Kidney glomerular epithelial cell (primary cell): ENCODE measurements at regions not wholly inside any gene's neighbourhood (a gene's known extent, or its start where the extent isn't known, plus 50 kb on each side); places are given as distances from the start of the nearest gene placed in this dataset.

Experiments used
- DNase-seq: peaks from one replicate; lab custom pipeline; 2025; lab: John Stamatoyannopoulos, UW

DNA sequence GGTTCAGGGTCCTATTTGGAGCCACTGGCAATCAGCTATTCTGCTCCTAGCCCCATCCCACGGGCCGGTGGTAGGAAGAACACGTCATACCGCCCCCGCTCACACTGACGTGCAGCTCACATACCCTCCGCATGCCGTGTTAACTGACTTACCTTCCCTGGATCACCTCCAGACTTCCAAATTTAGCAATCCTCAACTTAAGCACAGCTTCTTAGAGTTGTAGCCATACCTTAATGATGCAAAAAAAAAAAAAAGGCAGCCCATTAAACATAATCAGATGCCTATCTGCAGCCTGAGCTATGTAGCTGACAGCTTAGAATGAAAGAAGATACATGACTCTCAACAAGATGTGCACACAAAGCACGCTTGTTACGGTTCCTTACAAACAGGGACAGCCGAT is 93.0 kb downstream of the IRX2 start:
- DNase-seq = no peak

- DNase-seq = no peak
These were observed 94.3 kb downstream of the IRX2 start for GRCh38 chr5:2657151-2657550.

DNA sequence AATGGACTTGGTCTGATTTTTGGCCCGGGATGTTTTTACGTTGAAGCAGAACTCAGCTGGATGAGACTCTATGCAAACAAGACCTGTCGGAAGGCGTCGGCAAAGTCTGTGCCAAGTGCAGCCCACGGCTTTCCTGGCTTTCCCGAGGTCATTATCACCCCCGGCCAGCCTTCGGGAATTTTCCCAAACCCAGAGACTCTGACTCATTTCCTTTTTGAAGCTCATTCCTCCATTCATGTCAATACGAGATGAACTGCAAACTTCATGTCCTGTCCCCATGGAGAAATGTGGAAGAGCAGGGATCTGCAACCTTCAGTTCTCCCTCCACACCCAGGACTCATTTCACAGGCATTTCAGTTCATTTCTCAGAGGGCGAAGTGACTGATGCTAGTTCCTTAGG is 95.3 kb downstream of the IRX2 start:
- no peak for DNase-seq

DNA sequence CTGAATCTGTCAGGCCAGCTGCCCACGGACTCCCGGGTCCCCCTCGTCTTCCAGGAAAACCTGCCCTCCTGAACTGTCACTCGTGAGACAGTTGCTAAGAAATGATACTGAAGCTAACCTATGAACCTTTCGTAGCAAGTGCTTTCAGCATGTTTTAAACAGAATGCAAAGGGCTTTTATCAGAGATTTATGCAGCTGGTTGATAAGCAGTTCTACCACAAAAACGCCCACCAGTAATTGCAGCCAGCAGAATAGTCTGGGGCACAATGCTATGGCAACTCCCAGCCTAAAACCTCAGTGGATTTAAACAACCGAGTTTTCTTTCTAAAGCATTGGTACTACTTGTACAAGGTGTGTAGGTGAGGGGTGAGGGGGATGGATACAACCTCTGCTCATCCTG is 97.5 kb downstream of the IRX2 start:
- DNase-seq = no peak

GRCh38 chr5:2651116-2651515 is 100.4 kb downstream of the IRX2 start:
- DNase-seq = no peak

DNA sequence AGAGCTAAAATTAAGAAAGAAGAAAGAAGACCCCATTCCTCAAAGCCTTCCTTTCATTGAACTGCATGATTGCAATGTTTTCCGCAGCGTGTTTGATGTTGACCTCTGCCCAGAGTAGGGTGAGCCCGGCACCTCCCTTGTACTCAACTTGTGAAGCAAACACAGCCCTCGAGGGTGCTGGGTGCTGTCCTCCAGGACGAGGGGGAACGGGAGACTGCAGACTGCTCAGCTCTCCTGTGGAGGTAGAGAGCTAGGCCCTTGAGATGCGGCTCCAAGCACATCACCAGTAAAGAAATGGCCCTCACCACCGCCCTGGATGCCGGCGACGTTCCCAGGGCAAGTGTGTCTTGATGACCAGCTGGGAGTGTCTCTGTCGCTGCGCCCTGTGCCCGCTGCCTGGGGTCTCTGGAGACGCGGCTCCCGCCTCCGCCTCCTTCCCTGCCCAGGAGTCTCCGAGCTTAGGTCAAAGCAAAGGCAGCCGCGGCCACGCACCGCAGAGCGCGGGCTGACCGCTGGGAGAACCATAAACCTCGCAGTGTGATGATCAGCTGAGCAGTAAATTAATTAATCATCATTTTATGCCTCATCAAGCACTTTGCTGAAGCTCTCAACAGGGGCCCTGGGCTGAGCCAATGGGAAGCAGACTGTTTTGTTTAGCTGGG is 108.7 kb downstream of the IRX2 start:
- DNase-seq = no peak

- no peak for DNase-seq
These were observed 110.8 kb downstream of the IRX2 start for GRCh38 chr5:2640717-2641116.

- no peak for DNase-seq
These were observed 112.1 kb downstream of the IRX2 start for GRCh38 chr5:2639425-2639824.

DNA sequence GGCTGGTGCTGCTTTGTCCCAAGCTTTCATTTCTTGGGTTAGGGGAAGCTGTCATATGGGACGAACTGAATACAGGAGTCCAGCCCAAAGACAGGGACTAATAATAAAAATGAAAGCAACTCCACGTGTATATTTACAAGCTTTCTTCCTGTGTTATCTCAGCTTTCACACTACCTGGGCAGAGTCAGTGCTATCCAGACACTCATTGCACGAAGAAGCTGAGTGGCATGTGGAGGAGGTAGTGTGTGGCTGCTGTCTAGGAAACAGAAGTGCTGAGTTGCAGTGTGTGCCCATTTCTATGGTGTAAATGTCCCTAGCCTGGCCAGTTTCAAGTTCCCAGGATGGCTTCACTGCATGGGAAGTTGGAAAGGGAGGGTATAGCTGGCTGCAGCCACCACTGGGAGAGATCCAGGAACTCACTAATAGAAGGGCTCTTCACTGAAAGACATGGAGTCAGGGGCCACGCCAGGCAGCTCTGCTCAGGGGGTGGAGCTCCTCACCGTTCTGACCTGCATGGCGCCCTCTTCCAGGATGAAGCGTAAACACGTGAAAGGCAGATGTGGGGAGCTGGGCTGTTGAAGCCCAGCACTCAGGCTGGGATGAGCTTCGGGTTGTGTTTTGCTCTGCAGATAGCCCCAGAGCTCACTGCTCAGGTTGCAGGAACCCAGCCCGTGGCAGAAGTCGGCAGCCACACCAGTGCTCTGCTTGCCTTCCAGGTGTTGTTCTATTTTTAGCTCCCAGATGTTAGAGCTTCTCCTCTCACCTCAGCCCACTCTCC is 116.9 kb downstream of the IRX2 start:
- DNase-seq = no peak

- DNase-seq = no peak
These were observed 117.5 kb downstream of the IRX2 start for GRCh38 chr5:2633992-2634391.

GRCh38 chr5:2631758-2632157 is 119.7 kb downstream of the IRX2 start:
- no peak for DNase-seq

- DNase-seq = no peak
These were observed 122.4 kb downstream of the IRX2 start for GRCh38 chr5:2629045-2629444.

GRCh38 chr5:2627867-2628266 is 123.6 kb downstream of the IRX2 start:
- no peak for DNase-seq

DNA sequence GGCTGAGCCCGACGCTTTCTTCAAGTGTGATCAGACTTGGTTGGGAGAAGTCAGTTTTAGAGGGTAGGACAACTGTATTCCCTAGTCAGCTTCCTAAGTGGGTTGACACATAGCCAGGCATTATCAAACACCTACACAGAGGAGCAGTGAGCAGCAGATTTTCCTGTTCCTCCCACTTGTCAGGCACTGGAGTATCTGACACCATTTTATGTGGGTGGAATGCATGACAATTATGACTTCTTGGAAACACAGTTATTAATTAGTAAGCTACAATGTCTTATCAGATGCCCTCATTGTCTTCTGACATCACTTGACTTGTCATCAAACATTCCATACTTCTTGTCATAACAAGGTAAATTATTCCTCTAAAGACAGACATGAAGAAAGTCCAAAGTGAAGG is 124.9 kb downstream of the IRX2 start:
- no peak for DNase-seq

DNA sequence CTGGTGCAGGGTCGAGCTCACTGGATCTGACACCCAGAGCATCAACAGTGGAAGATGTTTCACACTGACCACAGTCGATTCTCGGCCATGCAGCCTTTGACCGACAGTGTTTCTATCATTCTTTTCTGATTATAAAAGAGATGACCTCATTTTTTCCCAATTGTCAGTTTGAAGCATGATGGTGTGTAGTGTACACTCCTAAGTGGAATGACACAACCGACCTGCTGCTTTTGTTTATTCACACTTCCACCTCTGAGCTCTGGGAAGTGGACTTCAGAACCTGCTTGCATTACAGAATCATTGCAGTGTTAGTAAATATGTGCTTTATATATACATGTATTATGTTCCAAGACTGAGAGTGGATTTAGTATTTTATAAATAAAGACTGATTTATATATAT is 128.6 kb downstream of the IRX2 start:
- DNase-seq = no peak

DNA sequence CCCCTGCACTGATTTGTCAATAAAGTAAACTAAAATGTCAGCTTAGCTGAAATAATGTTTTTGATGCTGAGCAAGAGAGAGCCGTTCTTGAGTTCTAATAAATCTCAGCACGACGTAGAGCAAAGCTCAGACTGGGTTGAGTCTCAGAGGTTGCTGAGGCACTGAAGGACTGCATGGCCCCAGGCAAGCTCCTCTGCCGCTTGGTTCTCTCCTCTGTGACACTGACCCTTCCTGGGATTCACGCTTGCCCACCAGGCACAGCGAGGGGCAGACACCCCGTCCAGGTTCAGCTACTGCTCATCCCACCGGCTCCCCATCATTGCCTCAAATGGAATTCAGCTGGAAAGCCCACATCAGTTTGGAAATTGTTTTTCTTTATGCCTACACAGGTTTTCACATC is 129.8 kb downstream of the IRX2 start:
- DNase-seq = no peak

- DNase-seq = no peak
These were observed 132.3 kb downstream of the IRX2 start for GRCh38 chr5:2619216-2619615.

DNA sequence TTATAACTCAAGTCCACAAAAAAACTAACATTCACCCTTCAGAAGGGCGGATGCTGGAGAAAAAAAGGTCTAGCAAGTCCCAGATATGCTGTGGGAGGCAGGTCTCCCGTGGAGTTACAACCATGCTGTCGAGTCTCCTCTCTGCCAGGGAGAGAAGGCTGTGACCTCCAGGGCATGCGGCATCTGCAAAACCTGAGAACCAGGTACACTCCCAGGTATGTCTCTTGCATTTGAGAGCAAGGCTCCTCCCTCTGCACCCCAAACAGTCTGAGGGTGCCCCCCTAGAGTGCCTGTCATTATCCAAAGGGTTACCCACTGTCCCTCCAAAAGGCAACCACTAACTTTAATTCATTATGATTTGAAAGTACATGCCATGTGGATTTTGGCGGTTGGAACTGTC is 134.0 kb downstream of the IRX2 start:
- no peak for DNase-seq

DNA sequence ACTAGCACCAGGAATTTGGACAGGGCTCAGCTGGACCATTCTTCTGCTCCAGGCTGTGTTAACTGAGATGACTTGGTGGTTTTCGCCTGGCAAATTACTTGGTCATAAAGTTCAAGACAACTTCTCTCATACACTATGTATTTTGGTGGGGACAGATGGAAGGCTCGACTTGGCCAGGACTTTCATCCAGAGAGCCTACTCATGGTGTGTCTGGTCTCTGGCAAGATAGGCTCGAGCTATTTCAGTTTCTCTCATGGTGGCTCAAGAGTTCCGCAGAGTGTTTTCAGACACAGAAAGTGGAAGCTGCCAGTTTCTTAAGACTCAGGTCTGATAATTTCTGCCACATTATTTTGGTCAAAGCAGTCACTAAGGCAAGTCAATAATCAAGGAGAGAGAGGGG is 135.6 kb downstream of the IRX2 start:
- DNase-seq = no peak

GRCh38 chr5:2614571-2614970 is 136.9 kb downstream of the IRX2 start:
- no peak for DNase-seq

- no peak for DNase-seq
These were observed 139.8 kb downstream of the IRX2 start for GRCh38 chr5:2611659-2612058.

GRCh38 chr5:2610986-2611385 is 140.5 kb downstream of the IRX2 start:
- DNase-seq = no peak

DNA sequence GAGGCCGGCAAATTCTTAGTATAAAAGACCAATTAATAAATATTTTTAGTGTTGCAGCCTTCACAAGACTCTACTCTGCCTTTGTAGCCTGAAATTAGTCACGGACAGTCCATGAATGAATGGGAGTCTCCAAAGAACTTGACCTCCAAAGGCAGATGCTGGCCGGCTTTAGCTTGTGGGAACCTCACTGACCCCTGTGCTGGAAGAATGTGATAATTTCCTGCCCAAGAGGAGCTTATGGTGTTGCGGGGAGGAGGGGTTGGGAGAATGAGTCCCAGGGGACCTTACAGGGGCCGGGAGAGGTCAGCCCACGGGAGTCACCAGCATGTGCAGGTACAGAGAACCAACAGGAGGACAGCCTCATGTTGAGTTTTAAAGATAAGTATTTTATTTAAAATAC is 143.1 kb downstream of the IRX2 start:
- no peak for DNase-seq

GRCh38 chr5:2607598-2607997 is 143.9 kb downstream of the IRX2 start:
- DNase-seq = no peak
